ENCODE measurements at regions not wholly inside any gene's neighbourhood (a gene's known extent, or its start where the extent isn't known, plus 50 kb on each side); places are given as distances from the start of the nearest gene placed in this dataset.
"Not testable (repeated sequence)": the region's sequence is repeated elsewhere in the genome, so short reads cannot be mapped to it uniquely, and the experiment has no call there.

DNA sequence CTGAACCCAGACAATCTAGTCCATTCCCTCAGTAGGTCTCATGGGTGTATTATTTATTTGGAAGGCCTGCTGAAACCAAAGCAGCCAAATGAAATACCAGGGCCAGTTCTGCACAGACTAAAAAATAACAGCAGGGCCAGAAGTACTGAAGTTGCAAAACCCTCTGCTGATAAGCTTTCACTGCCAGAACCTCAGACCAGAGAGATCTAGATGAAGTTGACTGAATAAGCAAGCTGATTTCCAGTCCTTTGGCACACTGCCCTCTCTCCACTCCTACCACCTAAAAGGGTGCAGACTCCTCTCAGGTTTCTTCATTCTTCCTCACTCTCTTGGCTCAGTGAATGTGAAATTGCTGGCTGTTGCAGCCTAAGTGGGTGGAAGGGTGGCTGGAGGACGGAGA lies 276.7 kb upstream of the KLF3 start:
- Histone ChIP-seq H3K4me1 (ENCODE audit: control insufficient read depth, insufficient read depth, low read length) (no peaks in the 10 kb centered on the region), H3K36me3 (ENCODE audit: insufficient read depth, low read length) (no peaks in the 10 kb centered on the region), H3K4me3 (ENCODE audit: low read length) (no peak overlapping the region), H3K27me3 (ENCODE audit: control insufficient read depth, insufficient read depth, low read length) (no peaks in the 10 kb centered on the region), H3K9ac (ENCODE audit: low read depth, low read length) (no peak overlapping the region), H3K4me2 (ENCODE audit: low read length) (no peak overlapping the region), H3K9me3 (replicated peaks; ENCODE audit: low read length) (no peaks in the 10 kb centered on the region)

DNA sequence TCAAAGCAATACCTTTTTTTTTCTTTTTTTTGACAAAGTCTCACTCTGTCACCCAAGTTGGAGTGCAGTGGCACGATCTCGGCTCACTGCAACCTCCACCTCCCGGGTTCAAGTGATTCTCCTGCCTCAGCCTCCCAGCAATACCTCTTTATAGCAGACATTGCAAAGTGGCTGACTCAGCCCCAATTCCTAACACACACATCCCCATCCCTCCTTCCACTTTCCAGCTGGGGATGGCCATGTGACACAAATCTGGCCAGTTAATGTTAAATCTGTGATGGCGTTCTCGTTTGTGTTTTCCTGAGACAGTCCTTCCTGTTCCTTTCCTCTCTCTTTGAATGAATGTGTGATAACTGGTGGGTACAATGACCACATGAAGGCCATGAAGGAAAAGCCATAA lies 276.2 kb upstream of the KLF3 start:
- no peaks in the 10 kb centered on the region for H3K4me1 ChIP-seq (ENCODE audit: control insufficient read depth, insufficient read depth, low read length)
- no peaks in the 10 kb centered on the region for H3K9me3 ChIP-seq (replicated peaks; ENCODE audit: low read length)
- H3K4me3 ChIP-seq (ENCODE audit: low read length): no peak overlapping the region
- H3K36me3 ChIP-seq (ENCODE audit: insufficient read depth, low read length): no peaks in the 10 kb centered on the region
- no peaks in the 10 kb centered on the region for H3K27me3 ChIP-seq (ENCODE audit: control insufficient read depth, insufficient read depth, low read length)
- H3K9ac ChIP-seq (ENCODE audit: low read depth, low read length): no peak overlapping the region
- H3K4me2 ChIP-seq (ENCODE audit: low read length): no peak overlapping the region

DNA sequence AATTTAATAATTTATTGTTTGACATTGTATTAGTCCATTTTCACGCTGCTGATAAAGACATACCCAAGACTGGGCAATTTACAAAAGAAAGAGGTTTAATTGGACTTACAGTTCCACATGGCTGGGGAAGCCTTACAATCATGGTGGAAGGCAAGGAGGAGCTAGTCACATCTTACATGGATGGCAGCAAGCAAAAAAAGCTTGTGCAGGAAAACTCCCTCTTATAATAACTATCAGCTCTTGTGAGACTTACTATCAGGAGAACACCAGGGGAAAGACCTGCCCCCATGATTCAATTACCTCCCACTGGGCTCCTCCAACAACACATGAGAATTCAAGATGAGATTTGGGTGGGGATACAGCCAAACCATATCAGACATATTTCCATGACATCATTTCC lies 275.1 kb upstream of the KLF3 start:
- H3K27me3 ChIP-seq (ENCODE audit: control insufficient read depth, insufficient read depth, low read length); H3K4me1 ChIP-seq (ENCODE audit: control insufficient read depth, insufficient read depth, low read length); H3K4me2 ChIP-seq (ENCODE audit: low read length); H3K36me3 ChIP-seq (ENCODE audit: insufficient read depth, low read length); H3K9ac ChIP-seq (ENCODE audit: low read depth, low read length); H3K4me3 ChIP-seq (ENCODE audit: low read length); H3K9me3 ChIP-seq (replicated peaks; ENCODE audit: low read length): not testable (repeated sequence)

DNA sequence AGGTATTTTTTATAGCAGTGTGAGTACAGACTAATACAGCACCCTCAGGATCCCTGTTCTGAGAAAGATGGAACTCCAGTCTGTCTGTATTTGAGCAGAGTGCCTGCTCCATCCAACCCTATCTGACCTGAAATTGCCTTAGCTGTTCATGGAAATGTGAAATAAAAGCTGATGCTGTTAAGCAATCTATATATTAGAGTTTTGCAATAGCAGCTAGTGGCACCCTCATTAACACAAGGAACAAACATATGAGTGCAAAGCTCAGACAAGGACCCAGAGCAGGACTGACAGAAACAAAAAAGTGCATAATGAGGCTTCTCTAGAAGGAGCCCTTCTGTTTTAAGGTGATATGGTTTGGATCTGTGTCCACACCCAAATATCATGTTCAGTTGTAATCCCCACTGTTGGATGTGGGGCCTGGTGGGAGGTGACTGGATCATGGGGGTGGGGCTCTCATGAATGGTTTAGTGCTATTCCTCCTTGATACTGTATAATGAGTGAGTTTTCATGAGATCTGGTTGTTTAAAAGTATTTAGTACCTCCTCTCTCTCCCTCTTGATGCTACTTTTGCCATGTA lies 272.9 kb upstream of the KLF3 start:
- no peaks in the 10 kb centered on the region for H3K4me1 ChIP-seq (ENCODE audit: control insufficient read depth, insufficient read depth, low read length)
- H3K9me3 ChIP-seq (replicated peaks; ENCODE audit: low read length): no peaks in the 10 kb centered on the region
- no peak overlapping the region for H3K9ac ChIP-seq (ENCODE audit: low read depth, low read length)
- H3K4me3 ChIP-seq (ENCODE audit: low read length): no peak overlapping the region
- no peak overlapping the region for H3K4me2 ChIP-seq (ENCODE audit: low read length)
- H3K27me3 ChIP-seq (ENCODE audit: control insufficient read depth, insufficient read depth, low read length): no peaks in the 10 kb centered on the region
- no peaks in the 10 kb centered on the region for H3K36me3 ChIP-seq (ENCODE audit: insufficient read depth, low read length)

DNA sequence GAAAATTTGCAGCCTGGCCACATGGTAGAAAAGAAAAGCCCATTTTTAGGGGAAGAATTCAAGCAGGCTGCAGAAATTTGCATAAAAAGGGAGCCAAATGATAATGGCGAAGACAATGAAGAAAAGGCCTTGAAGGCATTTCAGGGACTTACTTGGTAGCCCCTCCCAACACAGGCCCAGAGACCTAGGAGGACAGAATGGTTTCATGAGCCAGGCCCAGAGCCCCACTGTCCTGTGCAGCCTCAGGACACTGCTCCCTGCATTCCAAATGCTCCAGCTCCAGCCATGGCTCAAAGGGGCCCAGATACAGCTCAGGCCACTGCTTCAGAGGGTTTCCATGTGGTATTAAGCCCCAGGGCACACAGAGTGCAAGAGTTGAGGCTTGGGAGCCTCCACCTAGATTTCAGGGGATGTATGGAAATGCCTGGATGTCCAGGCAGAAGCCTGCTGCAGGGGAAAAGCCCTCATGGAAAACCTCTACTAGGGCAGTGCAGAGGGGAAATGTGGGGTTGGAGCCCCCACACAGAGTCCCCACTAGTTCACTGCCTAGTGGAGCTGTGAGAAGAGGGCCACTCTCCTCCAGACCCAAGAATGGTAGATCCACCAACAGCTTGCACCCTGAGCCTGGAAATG lies 271.7 kb upstream of the KLF3 start:
- H3K4me3 ChIP-seq (ENCODE audit: low read length): no peak overlapping the region
- no peaks in the 10 kb centered on the region for H3K4me1 ChIP-seq (ENCODE audit: control insufficient read depth, insufficient read depth, low read length)
- peaks cover 8% of the 10 kb centered on the region for H3K27me3 ChIP-seq (ENCODE audit: control insufficient read depth, insufficient read depth, low read length)
- no peaks in the 10 kb centered on the region for H3K9me3 ChIP-seq (replicated peaks; ENCODE audit: low read length)
- H3K9ac ChIP-seq (ENCODE audit: low read depth, low read length): no peak overlapping the region
- no peaks in the 10 kb centered on the region for H3K36me3 ChIP-seq (ENCODE audit: insufficient read depth, low read length)
- no peak overlapping the region for H3K4me2 ChIP-seq (ENCODE audit: low read length)

DNA sequence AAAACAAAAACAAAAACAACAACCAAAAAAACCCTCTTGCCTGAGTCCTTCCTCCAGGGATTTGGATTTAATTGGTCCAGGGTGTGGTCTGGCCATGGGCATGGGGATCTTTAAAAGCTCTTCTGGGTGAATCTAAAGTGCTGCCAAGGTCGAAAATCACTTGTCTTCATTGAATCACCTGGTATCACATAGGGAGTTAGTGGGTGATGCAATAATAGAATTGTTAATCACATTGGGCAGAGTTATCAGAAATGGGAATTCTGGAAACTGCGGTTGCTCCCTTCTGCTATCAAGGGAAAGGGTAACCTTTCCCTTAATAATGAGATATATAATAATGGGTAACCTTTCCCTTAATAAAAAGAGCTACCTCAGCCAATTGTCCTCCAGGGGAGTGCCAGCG lies 267.9 kb upstream of the KLF3 start:
- Histone ChIP-seq H3K4me1 (ENCODE audit: control insufficient read depth, insufficient read depth, low read length) (no peaks in the 10 kb centered on the region), H3K4me2 (ENCODE audit: low read length) (no peak overlapping the region), H3K9ac (ENCODE audit: low read depth, low read length) (no peak overlapping the region), H3K4me3 (ENCODE audit: low read length) (no peak overlapping the region), H3K27me3 (ENCODE audit: control insufficient read depth, insufficient read depth, low read length) (peaks cover 13% of the 10 kb centered on the region), H3K36me3 (ENCODE audit: insufficient read depth, low read length) (no peaks in the 10 kb centered on the region), H3K9me3 (replicated peaks; ENCODE audit: low read length) (no peaks in the 10 kb centered on the region)

DNA sequence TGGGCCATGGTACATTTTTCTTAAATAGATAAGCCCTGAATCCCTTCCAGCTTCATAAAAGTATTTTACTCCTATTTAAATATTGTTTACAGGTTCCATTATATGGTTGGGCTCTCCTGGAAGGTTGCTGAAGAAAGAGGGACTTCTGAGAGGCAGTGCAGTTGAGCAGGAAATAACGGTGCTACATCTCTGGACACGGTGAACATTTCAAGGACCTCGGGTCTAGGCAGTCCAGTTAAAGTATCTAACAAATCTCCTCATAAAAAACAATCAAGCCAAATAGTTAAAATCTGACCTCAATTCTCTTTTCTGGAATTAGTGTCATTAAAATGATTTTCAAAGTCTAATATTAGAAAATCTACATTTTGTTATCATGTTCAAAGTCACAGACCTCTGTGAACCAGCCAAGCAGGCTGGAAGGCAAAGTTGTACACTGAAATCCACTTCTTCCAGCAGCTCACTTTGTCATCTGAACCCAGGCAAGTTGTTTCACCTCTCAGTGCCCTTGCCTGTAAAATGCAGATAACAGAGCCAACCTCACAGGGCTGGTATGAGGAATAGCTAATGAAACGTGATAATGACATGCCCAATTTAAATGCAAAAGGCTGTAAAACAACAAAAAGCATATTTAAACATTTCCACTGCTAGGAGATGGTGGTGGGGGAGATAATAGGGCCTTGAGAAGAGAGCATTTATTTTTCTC lies 267.0 kb upstream of the KLF3 start:
- no peaks in the 10 kb centered on the region for H3K9me3 ChIP-seq (replicated peaks; ENCODE audit: low read length)
- no peaks in the 10 kb centered on the region for H3K4me1 ChIP-seq (ENCODE audit: control insufficient read depth, insufficient read depth, low read length)
- H3K27me3 ChIP-seq (ENCODE audit: control insufficient read depth, insufficient read depth, low read length): peaks cover 13% of the 10 kb centered on the region
- H3K4me2 ChIP-seq (ENCODE audit: low read length): no peak overlapping the region
- H3K36me3 ChIP-seq (ENCODE audit: insufficient read depth, low read length): no peaks in the 10 kb centered on the region
- H3K9ac ChIP-seq (ENCODE audit: low read depth, low read length): no peak overlapping the region
- H3K4me3 ChIP-seq (ENCODE audit: low read length): no peak overlapping the region

DNA sequence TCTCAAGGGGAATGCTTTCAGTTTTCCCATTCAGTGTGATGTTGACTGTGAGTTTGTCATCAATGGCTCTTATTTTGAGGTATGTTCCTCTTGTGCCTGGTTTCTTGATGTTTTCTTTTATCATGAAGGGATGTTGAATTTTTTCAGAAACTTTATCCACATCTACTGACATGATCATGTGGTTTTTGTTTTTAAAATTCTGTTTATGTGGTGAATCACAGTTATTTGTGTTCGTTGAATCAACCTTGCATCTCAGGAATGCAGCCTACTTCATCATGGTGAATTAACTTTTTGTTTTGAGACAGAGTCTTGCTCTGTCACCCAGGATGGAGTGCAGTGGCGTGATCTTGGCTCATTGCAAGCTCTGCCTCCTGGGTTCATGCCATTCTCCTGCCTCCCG lies 263.1 kb upstream of the KLF3 start:
- Histone ChIP-seq H3K9ac (ENCODE audit: low read depth, low read length) (no peak overlapping the region), H3K4me1 (ENCODE audit: control insufficient read depth, insufficient read depth, low read length) (no peaks in the 10 kb centered on the region), H3K36me3 (ENCODE audit: insufficient read depth, low read length) (no peaks in the 10 kb centered on the region), H3K27me3 (ENCODE audit: control insufficient read depth, insufficient read depth, low read length) (peaks cover 13% of the 10 kb centered on the region), H3K9me3 (replicated peaks; ENCODE audit: low read length) (no peaks in the 10 kb centered on the region), H3K4me2 (ENCODE audit: low read length) (no peak overlapping the region), H3K4me3 (ENCODE audit: low read length) (no peak overlapping the region)

DNA sequence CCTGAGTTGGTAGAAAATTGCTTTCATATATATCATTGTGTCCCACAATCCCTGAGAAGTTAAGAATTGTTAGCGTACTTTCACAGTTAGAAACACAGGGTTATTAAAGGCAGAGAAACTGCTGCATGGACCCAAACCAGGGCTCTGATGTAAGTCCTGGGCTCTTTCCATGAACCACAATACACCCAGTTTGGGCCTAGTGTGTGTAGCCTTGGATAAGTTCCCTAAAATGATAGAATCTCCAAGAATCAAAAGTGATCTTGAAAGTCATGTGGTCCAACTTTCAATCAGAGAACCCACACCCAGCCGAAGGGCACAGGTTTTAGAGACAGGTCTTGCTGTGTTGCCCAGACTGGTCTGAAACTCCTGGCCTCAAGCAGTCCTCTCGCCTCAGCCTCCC lies 257.8 kb upstream of the KLF3 start:
- no peaks in the 10 kb centered on the region for H3K9me3 ChIP-seq (replicated peaks; ENCODE audit: low read length)

DNA sequence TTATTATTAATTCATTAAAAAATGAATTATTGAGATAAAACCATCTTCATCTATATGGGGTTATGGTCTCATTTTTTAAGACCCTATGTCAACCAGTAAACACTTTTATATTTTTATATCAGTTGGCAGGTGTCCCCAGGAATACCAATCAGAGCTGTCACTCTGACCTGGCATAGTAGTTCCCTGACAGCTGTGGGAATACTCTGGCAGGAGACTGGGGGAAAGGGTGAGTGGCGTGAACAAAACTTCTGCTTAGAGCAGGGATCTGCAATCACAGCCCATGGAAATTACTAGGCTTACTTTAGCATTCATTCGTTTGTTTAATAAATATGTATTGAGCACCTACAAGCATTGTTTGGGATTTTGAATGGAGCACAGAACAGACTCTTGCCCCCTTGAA lies 254.1 kb upstream of the KLF3 start:
- Histone ChIP-seq H3K4me1 (ENCODE audit: control insufficient read depth, insufficient read depth, low read length) (no peaks in the 10 kb centered on the region), H3K36me3 (ENCODE audit: insufficient read depth, low read length) (no peaks in the 10 kb centered on the region), H3K27me3 (ENCODE audit: control insufficient read depth, insufficient read depth, low read length) (peaks cover 9% of the 10 kb centered on the region), H3K4me3 (ENCODE audit: low read length) (no peak overlapping the region), H3K9me3 (replicated peaks; ENCODE audit: low read length) (no peaks in the 10 kb centered on the region), H3K4me2 (ENCODE audit: low read length) (no peak overlapping the region), H3K9ac (ENCODE audit: low read depth, low read length) (no peak overlapping the region)

More for the DNA sequence above, 257.8 kb upstream of the KLF3 start:
- H3K4me2 ChIP-seq (ENCODE audit: low read length): no peak overlapping the region
- peaks cover 6% of the 10 kb centered on the region for H3K27me3 ChIP-seq (ENCODE audit: control insufficient read depth, insufficient read depth, low read length)
- H3K9ac ChIP-seq (ENCODE audit: low read depth, low read length): no peak overlapping the region
- no peak overlapping the region for H3K4me3 ChIP-seq (ENCODE audit: low read length)
- no peaks in the 10 kb centered on the region for H3K36me3 ChIP-seq (ENCODE audit: insufficient read depth, low read length)
- H3K4me1 ChIP-seq (ENCODE audit: control insufficient read depth, insufficient read depth, low read length): no peaks in the 10 kb centered on the region

DNA sequence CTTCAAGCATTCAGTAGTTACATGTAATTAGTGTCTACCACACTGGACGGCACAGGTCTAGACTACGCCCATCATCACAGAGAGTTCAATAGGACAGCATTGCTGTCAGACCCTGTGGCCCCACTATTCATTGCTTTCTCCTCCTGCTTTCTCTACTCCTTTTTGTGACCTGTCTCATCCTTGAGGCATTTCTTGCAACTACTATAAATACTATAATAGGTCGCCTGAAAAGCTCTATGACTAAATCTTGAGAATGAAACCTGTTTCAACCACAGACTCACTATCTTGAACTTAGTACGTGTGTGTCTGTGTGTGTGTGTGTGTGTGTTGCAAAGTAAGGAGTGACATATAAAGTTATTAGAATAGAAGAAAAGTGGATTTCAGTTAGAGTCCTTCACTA lies 252.9 kb upstream of the KLF3 start:
- Histone ChIP-seq H3K4me3 (ENCODE audit: low read length) (no peak overlapping the region), H3K9me3 (replicated peaks; ENCODE audit: low read length) (no peaks in the 10 kb centered on the region), H3K4me1 (ENCODE audit: control insufficient read depth, insufficient read depth, low read length) (no peaks in the 10 kb centered on the region), H3K27me3 (ENCODE audit: control insufficient read depth, insufficient read depth, low read length) (peaks cover 9% of the 10 kb centered on the region), H3K9ac (ENCODE audit: low read depth, low read length) (no peak overlapping the region), H3K36me3 (ENCODE audit: insufficient read depth, low read length) (no peaks in the 10 kb centered on the region), H3K4me2 (ENCODE audit: low read length) (no peak overlapping the region)

DNA sequence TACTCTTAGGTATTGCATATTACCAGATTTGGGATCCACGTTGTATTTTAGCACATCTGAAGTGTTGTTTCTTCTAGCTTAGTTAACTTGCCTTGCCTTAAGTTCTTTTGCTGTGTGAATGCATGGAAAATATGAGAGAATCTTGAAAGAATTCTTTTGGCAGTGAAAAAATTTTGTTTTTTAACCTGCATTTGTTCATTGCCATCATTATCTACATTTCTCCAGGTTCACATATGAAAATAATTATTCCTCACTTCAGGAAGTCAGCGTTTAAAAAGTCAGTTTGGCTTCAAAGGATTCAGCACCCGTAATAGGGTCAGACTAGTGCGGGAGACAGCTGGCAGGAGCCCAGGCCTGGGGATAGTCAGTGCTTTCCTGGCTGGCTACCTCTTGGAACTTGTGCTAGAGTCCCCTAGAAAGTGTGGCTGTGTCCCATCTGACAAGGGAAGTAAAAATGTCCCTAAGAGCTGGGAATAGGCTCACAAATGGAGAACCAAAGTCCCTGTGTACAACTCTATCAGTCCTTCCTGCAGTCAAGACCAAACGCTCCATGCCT lies 251.9 kb upstream of the KLF3 start:
- H3K9ac ChIP-seq (ENCODE audit: low read depth, low read length): no peak overlapping the region
- H3K4me3 ChIP-seq (ENCODE audit: low read length): no peak overlapping the region
- H3K36me3 ChIP-seq (ENCODE audit: insufficient read depth, low read length): no peaks in the 10 kb centered on the region
- peaks cover 9% of the 10 kb centered on the region for H3K27me3 ChIP-seq (ENCODE audit: control insufficient read depth, insufficient read depth, low read length)
- H3K9me3 ChIP-seq (replicated peaks; ENCODE audit: low read length): no peaks in the 10 kb centered on the region
- H3K4me1 ChIP-seq (ENCODE audit: control insufficient read depth, insufficient read depth, low read length): no peaks in the 10 kb centered on the region
- no peak overlapping the region for H3K4me2 ChIP-seq (ENCODE audit: low read length)
